Activated naive CD4-positive, alpha-beta T cell treated with anti-CD3 and anti-CD28 coated beads, Interleukin-2, amount 10 ng/mL, durations not matched to agents 7 days and 5 days (primary cell): ENCODE measurements at regions not wholly inside any gene's neighbourhood (a gene's known extent, or its start where the extent isn't known, plus 50 kb on each side); places are given as distances from the start of the nearest gene placed in this dataset.
A peak's percentile ranks its signal among the peaks of the same experiment; 100 is the strongest.
"Not testable (repeated sequence)": the region's sequence is repeated elsewhere in the genome, so short reads cannot be mapped to it uniquely, and the experiment has no call there.

Source experiments
- CTCF ChIA-PET: fragments of 350-600 bp; sonication (Branson Sonifier 250); formaldehyde crosslinking; loops from one replicate; lab custom pipeline; 2021; ENCODE audit warnings: antibody characterized with exemption; lab: Charles Lee
- DNase-seq: peaks from one replicate; pipeline ENCODE4 v3.0.0-alpha.2; 2020
- H3K27ac Mint-ChIP-seq: one replicate; pipeline ENCODE4 v1.8.0; 2021; ENCODE audit warnings: mild to moderate bottlenecking, moderate library complexity, mixed read lengths
- H3K27me3 Mint-ChIP-seq: one replicate; pipeline ENCODE4 v1.8.0; 2021; ENCODE audit warnings: mild to moderate bottlenecking, mixed read lengths
- H3K36me3 Mint-ChIP-seq: one replicate; pipeline ENCODE4 v1.8.0; 2021; ENCODE audit warnings: mixed read lengths
- H3K4me1 Mint-ChIP-seq: one replicate; pipeline ENCODE4 v1.8.0; 2021; ENCODE audit warnings: mixed read lengths
- H3K4me3 Mint-ChIP-seq: one replicate; pipeline ENCODE4 v1.8.0; 2021; ENCODE audit warnings: mild to moderate bottlenecking, moderate library complexity, mixed read lengths
- H3K9me3 Mint-ChIP-seq: one replicate; pipeline ENCODE4 v1.8.0; 2021; ENCODE audit warnings: mixed read lengths

- DNase-seq: no peak
- Mint-ChIP-seq H3K4me1 (no peaks in the 10 kb centered on the region), H3K36me3 (no peaks in the 10 kb centered on the region), H3K4me3 (no peak overlapping the region), H3K27me3 (no peaks in the 10 kb centered on the region), H3K27ac (no peak overlapping the region), H3K9me3 (peaks cover 6% of the 10 kb centered on the region)
- CTCF ChIA-PET: no interaction called here
Observed at GRCh38 chr4:187480146-187481145, 515.1 kb upstream of the ZFP42 start.

- CTCF ChIA-PET: no interaction called here
Observed at GRCh38 chr4:187484186-187484585, 511.4 kb upstream of the ZFP42 start.

GRCh38 chr4:187485676-187486075, 509.9 kb upstream of the ZFP42 start:
- CTCF ChIA-PET: no interaction called here
- Mint-ChIP-seq H3K27me3 (no peaks in the 10 kb centered on the region), H3K9me3 (peaks cover 18% of the 10 kb centered on the region), H3K36me3 (no peaks in the 10 kb centered on the region), H3K27ac (no peak overlapping the region), H3K4me1 (no peaks in the 10 kb centered on the region), H3K4me3 (no peak overlapping the region)
- no peak for DNase-seq

More at GRCh38 chr4:187484186-187484585, 511.4 kb upstream of the ZFP42 start:
- DNase-seq: no peak
- Mint-ChIP-seq H3K9me3 (peaks cover 11% of the 10 kb centered on the region), H3K4me3 (no peak overlapping the region), H3K4me1 (no peaks in the 10 kb centered on the region), H3K36me3 (no peaks in the 10 kb centered on the region), H3K27me3 (no peaks in the 10 kb centered on the region), H3K27ac (no peak overlapping the region)

GRCh38 chr4:187491286-187491685, 504.3 kb upstream of the ZFP42 start:
- no peak overlapping the region for H3K27ac Mint-ChIP-seq
- H3K27me3 Mint-ChIP-seq: no peaks in the 10 kb centered on the region
- H3K4me3 Mint-ChIP-seq: no peak overlapping the region
- no peak for DNase-seq
- no peaks in the 10 kb centered on the region for H3K36me3 Mint-ChIP-seq
- H3K4me1 Mint-ChIP-seq: no peaks in the 10 kb centered on the region
- peaks cover 24% of the 10 kb centered on the region for H3K9me3 Mint-ChIP-seq
- CTCF ChIA-PET: no interaction called here

- Mint-ChIP-seq H3K27me3 (no peaks in the 10 kb centered on the region), H3K4me1 (no peaks in the 10 kb centered on the region), H3K27ac (no peak overlapping the region), H3K9me3 (peaks cover 25% of the 10 kb centered on the region), H3K36me3 (no peaks in the 10 kb centered on the region), H3K4me3 (no peak overlapping the region)
- CTCF ChIA-PET: no interaction called here
- no peak for DNase-seq
Observed at GRCh38 chr4:187491959-187492358, 503.6 kb upstream of the ZFP42 start.

GRCh38 chr4:187493661-187494060, 501.9 kb upstream of the ZFP42 start:
- DNase-seq: no peak
- H3K27me3 Mint-ChIP-seq: no peaks in the 10 kb centered on the region
- CTCF ChIA-PET: no interaction called here
- H3K36me3 Mint-ChIP-seq: no peaks in the 10 kb centered on the region
- H3K4me1 Mint-ChIP-seq: no peaks in the 10 kb centered on the region
- H3K4me3 Mint-ChIP-seq: no peak overlapping the region
- no peak overlapping the region for H3K27ac Mint-ChIP-seq
- peaks cover 21% of the 10 kb centered on the region for H3K9me3 Mint-ChIP-seq

GRCh38 chr4:187499956-187500355, 495.6 kb upstream of the ZFP42 start:
- H3K36me3 Mint-ChIP-seq: no peaks in the 10 kb centered on the region
- DNase-seq: no peak
- H3K27ac Mint-ChIP-seq: no peak overlapping the region
- H3K4me3 Mint-ChIP-seq: no peak overlapping the region
- CTCF ChIA-PET: no interaction called here
- H3K27me3 Mint-ChIP-seq: no peaks in the 10 kb centered on the region
- peaks cover 14% of the 10 kb centered on the region for H3K9me3 Mint-ChIP-seq
- no peaks in the 10 kb centered on the region for H3K4me1 Mint-ChIP-seq

GRCh38 chr4:187500796-187501195, 494.8 kb upstream of the ZFP42 start:
- Mint-ChIP-seq H3K4me1 (no peaks in the 10 kb centered on the region), H3K27ac (no peak overlapping the region), H3K36me3 (no peaks in the 10 kb centered on the region), H3K27me3 (no peaks in the 10 kb centered on the region), H3K9me3 (peaks cover 16% of the 10 kb centered on the region), H3K4me3 (no peak overlapping the region)
- CTCF ChIA-PET: no interaction called here
- no peak for DNase-seq

GRCh38 chr4:187501731-187502130, 493.8 kb upstream of the ZFP42 start:
- Mint-ChIP-seq H3K36me3 (no peaks in the 10 kb centered on the region), H3K27me3 (no peaks in the 10 kb centered on the region), H3K27ac (no peak overlapping the region), H3K4me1 (no peaks in the 10 kb centered on the region), H3K4me3 (no peak overlapping the region), H3K9me3 (peaks cover 17% of the 10 kb centered on the region)
- CTCF ChIA-PET: no interaction called here
- no peak for DNase-seq

GRCh38 chr4:187504974-187505797, 490.4 kb upstream of the ZFP42 start:
- H3K4me1 Mint-ChIP-seq: no peaks in the 10 kb centered on the region
- H3K9me3 Mint-ChIP-seq: peaks cover 16% of the 10 kb centered on the region
- no peak overlapping the region for H3K27ac Mint-ChIP-seq
- H3K4me3 Mint-ChIP-seq: peak overlapping the region; percentile 49
- no peak for DNase-seq
- CTCF ChIA-PET: no interaction called here
- H3K27me3 Mint-ChIP-seq: no peaks in the 10 kb centered on the region
- H3K36me3 Mint-ChIP-seq: no peaks in the 10 kb centered on the region

- H3K4me1 Mint-ChIP-seq, H3K4me3 Mint-ChIP-seq, DNase-seq, H3K36me3 Mint-ChIP-seq, CTCF ChIA-PET, H3K27me3 Mint-ChIP-seq, H3K27ac Mint-ChIP-seq: not testable (repeated sequence)
- H3K9me3 Mint-ChIP-seq: peaks cover 16% of the 10 kb centered on the region
Observed at GRCh38 chr4:187505798-187506141, 489.8 kb upstream of the ZFP42 start.

- peaks cover 7% of the 10 kb centered on the region for H3K9me3 Mint-ChIP-seq
- H3K4me1 Mint-ChIP-seq: no peaks in the 10 kb centered on the region
- H3K4me3 Mint-ChIP-seq: no peak overlapping the region
- no peaks in the 10 kb centered on the region for H3K27me3 Mint-ChIP-seq
- H3K36me3 Mint-ChIP-seq: no peaks in the 10 kb centered on the region
- CTCF ChIA-PET: no interaction called here
- DNase-seq: no peak
- H3K27ac Mint-ChIP-seq: no peak overlapping the region
Observed at GRCh38 chr4:187516224-187516623, 479.3 kb upstream of the ZFP42 start.

- Mint-ChIP-seq H3K27me3 (no peaks in the 10 kb centered on the region), H3K36me3 (no peaks in the 10 kb centered on the region), H3K4me3 (no peak overlapping the region), H3K9me3 (peaks cover 16% of the 10 kb centered on the region), H3K27ac (no peak overlapping the region), H3K4me1 (no peaks in the 10 kb centered on the region)
- DNase-seq: no peak
- CTCF ChIA-PET: no interaction called here
Observed at GRCh38 chr4:187541666-187542065, 453.9 kb upstream of the ZFP42 start.

- Mint-ChIP-seq H3K9me3 (peaks cover 16% of the 10 kb centered on the region), H3K4me1 (no peaks in the 10 kb centered on the region), H3K4me3 (no peak overlapping the region), H3K36me3 (no peaks in the 10 kb centered on the region), H3K27ac (no peak overlapping the region), H3K27me3 (no peaks in the 10 kb centered on the region)
- DNase-seq: no peak
- CTCF ChIA-PET: no interaction called here
Observed at GRCh38 chr4:187544461-187545053, 451.0 kb upstream of the ZFP42 start.
